CD4-positive, alpha-beta memory T cell (primary cell): ENCODE measurements at regions not wholly inside any gene's neighbourhood (a gene's known extent, or its start where the extent isn't known, plus 50 kb on each side); places are given as distances from the start of the nearest gene placed in this dataset.

Source experiments
- CTCF ChIA-PET: fragments of 350-600 bp; sonication (Branson Sonifier 250); formaldehyde crosslinking; loops from one replicate; lab custom pipeline; 2021; ENCODE audit warnings: inconsistent platforms; ENCODE audit not compliant: partially characterized antibody; lab: Charles Lee
- POLR2A ChIA-PET: fragments of 350-600 bp; sonication (Branson Sonifier 250); formaldehyde crosslinking; loops from one replicate; lab custom pipeline; 2021; ENCODE audit not compliant: partially characterized antibody; lab: Charles Lee
- DNase-seq, 5 donors: peaks; one replicate each; pipeline versions ENCODE4 v3.0.0 to v3.0.0-alpha.2; 2020 to 2022; ENCODE audit warnings: mixed read lengths in 1 of 5
- H3K27ac ChIP-seq: one replicate; pipeline ENCODE4 v1.7.0; 2013; ENCODE audit warnings: low read depth, low read length
- H3K27me3 ChIP-seq: 2 replicates; pipeline ENCODE4 v1.7.0; 2013; ENCODE audit warnings: mild to moderate bottlenecking, low read length, moderate library complexity; ENCODE audit not compliant: insufficient read depth
- H3K36me3 ChIP-seq: 2 replicates; pipeline ENCODE4 v1.7.0; 2013; ENCODE audit warnings: mild to moderate bottlenecking, low read length, moderate library complexity; ENCODE audit not compliant: insufficient read depth
- H3K4me1 ChIP-seq: 2 replicates; pipeline ENCODE4 v1.7.0; 2013; ENCODE audit warnings: mild to moderate bottlenecking, low read length, moderate library complexity; ENCODE audit not compliant: insufficient read depth
- H3K4me3 ChIP-seq, 2 donors: one replicate each; pipeline ENCODE4 v1.7.0; 2013; ENCODE audit warnings: low read length in 2 of 2, mild to moderate bottlenecking in 1 of 2
- H3K9me3 ChIP-seq, 2 donors: one replicate each; pipeline ENCODE4 v1.7.0; 2013; ENCODE audit warnings: low read length in 2 of 2, control low read depth in 1 of 2; ENCODE audit not compliant: control insufficient read depth in 1 of 2
- H3K27ac Mint-ChIP-seq, 7 donors: one replicate each; pipeline ENCODE4 v1.8.0; 2020 to 2021; ENCODE audit warnings: mixed read lengths in 7 of 7, mild to moderate bottlenecking in 6 of 7, inconsistent platforms in 3 of 7, moderate library complexity in 3 of 7
- H3K27me3 Mint-ChIP-seq, 2 donors: one replicate each; pipeline ENCODE4 v1.8.0; 2020 to 2021; ENCODE audit warnings: mixed read lengths in 2 of 2
- H3K36me3 Mint-ChIP-seq, 2 donors: one replicate each; pipeline ENCODE4 v1.8.0; 2020 to 2021; ENCODE audit warnings: mixed read lengths in 2 of 2, inconsistent platforms in 1 of 2, mild to moderate bottlenecking in 1 of 2
- H3K4me1 Mint-ChIP-seq, 4 donors: one replicate each; pipeline ENCODE4 v1.8.0; 2020 to 2021; ENCODE audit warnings: mixed read lengths in 4 of 4, mild to moderate bottlenecking in 1 of 4
- H3K4me3 Mint-ChIP-seq, 8 donors: one replicate each; pipeline ENCODE4 v1.8.0; 2020 to 2021; ENCODE audit warnings: mixed read lengths in 8 of 8, mild to moderate bottlenecking in 7 of 8, moderate library complexity in 6 of 8, inconsistent platforms in 3 of 8
- H3K9me3 Mint-ChIP-seq, 8 donors: one replicate each; pipeline ENCODE4 v1.8.0; 2020 to 2021; ENCODE audit warnings: mixed read lengths in 8 of 8, mild to moderate bottlenecking in 5 of 8, inconsistent platforms in 3 of 8, moderate library complexity in 1 of 8
- intact Hi-C: fragments of 100-400 bp; cut with micrococcal nuclease; formaldehyde crosslinking; loops from one replicate; pipeline ENCODE4 v1.15.1; 2023

GRCh38 chr14:83485591-83485990 lies 1951.9 kb upstream of the SEL1L start:
- H3K27me3 Mint-ChIP-seq = no peaks in the 10 kb centered on the region
- ChIA-PET CTCF (no interaction called here), POLR2A (no interaction called here)
- no peaks in the 10 kb centered on the region for H3K36me3 Mint-ChIP-seq
- Histone ChIP-seq H3K4me1 (no peaks in the 10 kb centered on the region), H3K4me3 (no peak overlapping the region), H3K9me3 (no peaks in the 10 kb centered on the region), H3K27ac (no peak overlapping the region), H3K36me3 (no peaks in the 10 kb centered on the region), H3K27me3 (no peaks in the 10 kb centered on the region)
- no peak overlapping the region for H3K27ac Mint-ChIP-seq
- DNase-seq = no peak
- no peak overlapping the region for H3K4me3 Mint-ChIP-seq
- intact Hi-C loops = no loop called here
- H3K4me1 Mint-ChIP-seq = no peaks in the 10 kb centered on the region
- peaks cover 2 to 32% (median 16%) of the 10 kb centered on the region in 8 donors for H3K9me3 Mint-ChIP-seq

- Histone ChIP-seq H3K4me1 (no peaks in the 10 kb centered on the region), H3K9me3 (no peaks in the 10 kb centered on the region), H3K27me3 (no peaks in the 10 kb centered on the region), H3K36me3 (no peaks in the 10 kb centered on the region), H3K27ac (no peak overlapping the region), H3K4me3 (no peak overlapping the region)
- Mint-ChIP-seq H3K9me3 (peaks cover 2 to 21% (median 8%) of the 10 kb centered on the region in 8 donors), H3K27ac (no peak overlapping the region), H3K27me3 (no peaks in the 10 kb centered on the region), H3K4me3 (no peak overlapping the region), H3K4me1 (no peaks in the 10 kb centered on the region), H3K36me3 (no peaks in the 10 kb centered on the region)
- intact Hi-C loops = no loop called here
- CTCF ChIA-PET = no interaction called here
- DNase-seq = no peak
- POLR2A ChIA-PET = no interaction called here
Measured at GRCh38 chr14:83491091-83491490, 1957.4 kb upstream of the SEL1L start.

GRCh38 chr14:83520837-83521236 lies 1987.2 kb upstream of the SEL1L start:
- peaks cover 0 to 19% (median 13%) of the 10 kb centered on the region in 8 donors for H3K9me3 Mint-ChIP-seq
- Histone ChIP-seq H3K36me3 (no peaks in the 10 kb centered on the region), H3K27ac (no peak overlapping the region), H3K4me3 (no peak overlapping the region), H3K9me3 (no peaks in the 10 kb centered on the region), H3K27me3 (no peaks in the 10 kb centered on the region), H3K4me1 (no peaks in the 10 kb centered on the region)
- POLR2A ChIA-PET = no interaction called here
- CTCF ChIA-PET = no interaction called here
- no peak overlapping the region for H3K4me3 Mint-ChIP-seq
- no peaks in the 10 kb centered on the region for H3K4me1 Mint-ChIP-seq
- H3K27me3 Mint-ChIP-seq = no peaks in the 10 kb centered on the region
- H3K27ac Mint-ChIP-seq = no peak overlapping the region
- intact Hi-C loops = no loop called here
- DNase-seq = no peak
- no peaks in the 10 kb centered on the region for H3K36me3 Mint-ChIP-seq

GRCh38 chr14:83529531-83529930 lies 1995.9 kb upstream of the SEL1L start:
- no peaks in the 10 kb centered on the region for H3K36me3 Mint-ChIP-seq
- Histone ChIP-seq H3K27ac (no peak overlapping the region), H3K4me3 (no peak overlapping the region), H3K36me3 (no peaks in the 10 kb centered on the region), H3K4me1 (no peaks in the 10 kb centered on the region), H3K27me3 (no peaks in the 10 kb centered on the region), H3K9me3 (no peaks in the 10 kb centered on the region)
- H3K4me1 Mint-ChIP-seq = no peaks in the 10 kb centered on the region
- H3K27ac Mint-ChIP-seq = no peak overlapping the region
- no peaks in the 10 kb centered on the region for H3K27me3 Mint-ChIP-seq
- no peak overlapping the region for H3K4me3 Mint-ChIP-seq
- CTCF ChIA-PET = no interaction called here
- intact Hi-C loops = no loop called here
- H3K9me3 Mint-ChIP-seq = peaks cover 2 to 24% (median 15%) of the 10 kb centered on the region in 8 donors
- no peak for DNase-seq
- POLR2A ChIA-PET = no interaction called here

GRCh38 chr14:83533734-83534133 lies 1996.2 kb upstream of the FLRT2 start:
- no peaks in the 10 kb centered on the region for H3K9me3 ChIP-seq
- H3K4me3 ChIP-seq = no peak overlapping the region
- no peak overlapping the region for H3K27ac ChIP-seq

GRCh38 chr14:83534995-83535394 lies 1994.9 kb upstream of the FLRT2 start:
- Mint-ChIP-seq H3K36me3 (no peaks in the 10 kb centered on the region), H3K9me3 (peaks cover 2 to 25% (median 14%) of the 10 kb centered on the region in 8 donors), H3K4me3 (no peak overlapping the region), H3K27ac (no peak overlapping the region), H3K27me3 (no peaks in the 10 kb centered on the region), H3K4me1 (no peaks in the 10 kb centered on the region)
- Histone ChIP-seq H3K4me1 (no peaks in the 10 kb centered on the region), H3K27ac (no peak overlapping the region), H3K36me3 (no peaks in the 10 kb centered on the region), H3K4me3 (no peak overlapping the region), H3K27me3 (no peaks in the 10 kb centered on the region), H3K9me3 (no peaks in the 10 kb centered on the region)
- ChIA-PET POLR2A (no interaction called here), CTCF (no interaction called here)
- DNase-seq = no peak
- intact Hi-C loops = no loop called here

More at GRCh38 chr14:83533734-83534133, 1996.2 kb upstream of the FLRT2 start:
- no peak overlapping the region for H3K4me3 Mint-ChIP-seq
- Histone ChIP-seq H3K36me3 (no peaks in the 10 kb centered on the region), H3K27me3 (no peaks in the 10 kb centered on the region), H3K4me1 (no peaks in the 10 kb centered on the region)
- DNase-seq = no peak
- H3K27me3 Mint-ChIP-seq = no peaks in the 10 kb centered on the region
- ChIA-PET POLR2A (no interaction called here), CTCF (no interaction called here)
- H3K4me1 Mint-ChIP-seq = no peaks in the 10 kb centered on the region
- H3K36me3 Mint-ChIP-seq = no peaks in the 10 kb centered on the region
- peaks cover 2 to 24% (median 9%) of the 10 kb centered on the region in 8 donors for H3K9me3 Mint-ChIP-seq
- H3K27ac Mint-ChIP-seq = no peak overlapping the region
- intact Hi-C loops = no loop called here

- H3K9me3 Mint-ChIP-seq = peaks cover 2 to 30% (median 13%) of the 10 kb centered on the region in 8 donors
- Histone ChIP-seq H3K27ac (no peak overlapping the region), H3K27me3 (no peaks in the 10 kb centered on the region), H3K4me3 (no peak overlapping the region), H3K36me3 (no peaks in the 10 kb centered on the region), H3K4me1 (no peaks in the 10 kb centered on the region), H3K9me3 (no peaks in the 10 kb centered on the region)
- no peaks in the 10 kb centered on the region for H3K36me3 Mint-ChIP-seq
- DNase-seq = no peak
- H3K4me1 Mint-ChIP-seq = no peaks in the 10 kb centered on the region
- no peaks in the 10 kb centered on the region for H3K27me3 Mint-ChIP-seq
- no peak overlapping the region for H3K27ac Mint-ChIP-seq
- intact Hi-C loops = no loop called here
- ChIA-PET CTCF (no interaction called here), POLR2A (no interaction called here)
- no peak overlapping the region for H3K4me3 Mint-ChIP-seq
Measured at GRCh38 chr14:83535444-83535843, 1994.5 kb upstream of the FLRT2 start.

GRCh38 chr14:83541147-83541546 lies 1988.8 kb upstream of the FLRT2 start:
- no peaks in the 10 kb centered on the region for H3K36me3 Mint-ChIP-seq
- Histone ChIP-seq H3K4me3 (no peak overlapping the region), H3K27ac (no peak overlapping the region), H3K27me3 (no peaks in the 10 kb centered on the region), H3K9me3 (no peaks in the 10 kb centered on the region), H3K4me1 (no peaks in the 10 kb centered on the region), H3K36me3 (no peaks in the 10 kb centered on the region)
- CTCF ChIA-PET = no interaction called here
- intact Hi-C loops = no loop called here
- no peak overlapping the region for H3K27ac Mint-ChIP-seq
- no peak overlapping the region for H3K4me3 Mint-ChIP-seq
- H3K9me3 Mint-ChIP-seq = peaks cover 2 to 25% (median 16%) of the 10 kb centered on the region in 8 donors
- no peak for DNase-seq
- H3K27me3 Mint-ChIP-seq = no peaks in the 10 kb centered on the region
- POLR2A ChIA-PET = no interaction called here
- no peaks in the 10 kb centered on the region for H3K4me1 Mint-ChIP-seq
